ENCODE measurements at regions not wholly inside any gene's neighbourhood (a gene's known extent, or its start where the extent isn't known, plus 50 kb on each side); places are given as distances from the start of the nearest gene placed in this dataset.
"Not testable (repeated sequence)": the region's sequence is repeated elsewhere in the genome, so short reads cannot be mapped to it uniquely, and the experiment has no call there.

GRCh38 chr16:33995821-33996372, 536.5 kb downstream of the TP53TG3F start:
- not testable (repeated sequence) for H3K36me3 ChIP-seq (ENCODE audit: insufficient read depth, insufficient read length, low read length); H3K9ac ChIP-seq (ENCODE audit: insufficient read length, low read depth); H3K9me3 ChIP-seq (ENCODE audit: insufficient read depth, low read length); DNase-seq (ENCODE audit: low read depth, low spot score); H3K4me1 ChIP-seq (ENCODE audit: insufficient read depth, insufficient read length); H3K27me3 ChIP-seq (ENCODE audit: insufficient read depth, insufficient read length); H3K4me3 ChIP-seq (ENCODE audit: insufficient read length, low read depth)

- not testable (repeated sequence) for H3K4me1 ChIP-seq (ENCODE audit: insufficient read depth, insufficient read length); H3K4me3 ChIP-seq (ENCODE audit: insufficient read length, low read depth); H3K9me3 ChIP-seq (ENCODE audit: insufficient read depth, low read length); H3K36me3 ChIP-seq (ENCODE audit: insufficient read depth, insufficient read length, low read length); H3K9ac ChIP-seq (ENCODE audit: insufficient read length, low read depth); DNase-seq (ENCODE audit: low read depth, low spot score); H3K27me3 ChIP-seq (ENCODE audit: insufficient read depth, insufficient read length)
Measured at GRCh38 chr16:34001184-34001583, 541.8 kb downstream of the TP53TG3F start.

- not testable (repeated sequence) for H3K9ac ChIP-seq (ENCODE audit: insufficient read length, low read depth); H3K4me3 ChIP-seq (ENCODE audit: insufficient read length, low read depth); DNase-seq (ENCODE audit: low read depth, low spot score); H3K27me3 ChIP-seq (ENCODE audit: insufficient read depth, insufficient read length); H3K9me3 ChIP-seq (ENCODE audit: insufficient read depth, low read length); H3K4me1 ChIP-seq (ENCODE audit: insufficient read depth, insufficient read length); H3K36me3 ChIP-seq (ENCODE audit: insufficient read depth, insufficient read length, low read length)
Measured at GRCh38 chr16:34001961-34002360, 542.5 kb downstream of the TP53TG3F start.

- H3K9me3 ChIP-seq (ENCODE audit: insufficient read depth, low read length); H3K4me1 ChIP-seq (ENCODE audit: insufficient read depth, insufficient read length); H3K27me3 ChIP-seq (ENCODE audit: insufficient read depth, insufficient read length); H3K36me3 ChIP-seq (ENCODE audit: insufficient read depth, insufficient read length, low read length); DNase-seq (ENCODE audit: low read depth, low spot score); H3K9ac ChIP-seq (ENCODE audit: insufficient read length, low read depth); H3K4me3 ChIP-seq (ENCODE audit: insufficient read length, low read depth): not testable (repeated sequence)
Measured at GRCh38 chr16:34014841-34015820, 555.7 kb downstream of the TP53TG3F start.

- H3K4me3 ChIP-seq (ENCODE audit: insufficient read length, low read depth); H3K4me1 ChIP-seq (ENCODE audit: insufficient read depth, insufficient read length); H3K36me3 ChIP-seq (ENCODE audit: insufficient read depth, insufficient read length, low read length); DNase-seq (ENCODE audit: low read depth, low spot score); H3K27me3 ChIP-seq (ENCODE audit: insufficient read depth, insufficient read length); H3K9ac ChIP-seq (ENCODE audit: insufficient read length, low read depth); H3K9me3 ChIP-seq (ENCODE audit: insufficient read depth, low read length): not testable (repeated sequence)
Measured at GRCh38 chr16:34018277-34018676, 558.9 kb downstream of the TP53TG3F start.

GRCh38 chr16:34050787-34051320, 591.4 kb downstream of the TP53TG3F start:
- DNase-seq (ENCODE audit: low read depth, low spot score), result no peak
- TF ChIP-seq ZNF274 (IDR thresholded peaks at IDR 0.05; ENCODE audit: low read depth, low read length), result no peak
- TF ChIP-seq YY1 (IDR thresholded peaks at IDR 0.05; ENCODE audit: insufficient read depth, insufficient read length), result no peak
- TF ChIP-seq SUZ12 (IDR thresholded peaks at IDR 0.05; ENCODE audit: extremely low read depth, insufficient read depth, insufficient read length), result no peak
- no peaks in the 10 kb centered on the region for H3K4me1 ChIP-seq (ENCODE audit: insufficient read depth, insufficient read length)
- H3K36me3 ChIP-seq (ENCODE audit: insufficient read depth, insufficient read length, low read length), result no peaks in the 10 kb centered on the region
- no peaks in the 10 kb centered on the region for H3K9me3 ChIP-seq (ENCODE audit: insufficient read depth, low read length)
- peaks cover 33% of the 10 kb centered on the region for H3K27me3 ChIP-seq (ENCODE audit: insufficient read depth, insufficient read length)
- H3K9ac ChIP-seq (ENCODE audit: insufficient read length, low read depth), result no peak overlapping the region
- H3K4me3 ChIP-seq (ENCODE audit: insufficient read length, low read depth), result no peak overlapping the region

GRCh38 chr16:34054137-34054536, 594.7 kb downstream of the TP53TG3F start:
- Histone ChIP-seq H3K4me3 (ENCODE audit: insufficient read length, low read depth) (no peak overlapping the region), H3K4me1 (ENCODE audit: insufficient read depth, insufficient read length) (no peaks in the 10 kb centered on the region), H3K9me3 (ENCODE audit: insufficient read depth, low read length) (no peaks in the 10 kb centered on the region), H3K9ac (ENCODE audit: insufficient read length, low read depth) (no peak overlapping the region), H3K36me3 (ENCODE audit: insufficient read depth, insufficient read length, low read length) (no peaks in the 10 kb centered on the region), H3K27me3 (ENCODE audit: insufficient read depth, insufficient read length) (peaks cover 26% of the 10 kb centered on the region)
- no peak for DNase-seq (ENCODE audit: low read depth, low spot score)
- TF ChIP-seq ZNF274 (IDR thresholded peaks at IDR 0.05; ENCODE audit: low read depth, low read length), result no peak

- no peak for TF ChIP-seq ZNF274 (IDR thresholded peaks at IDR 0.05; ENCODE audit: low read depth, low read length)
- no peak for TF ChIP-seq YY1 (IDR thresholded peaks at IDR 0.05; ENCODE audit: insufficient read depth, insufficient read length)
- no peak for TF ChIP-seq SUZ12 (IDR thresholded peaks at IDR 0.05; ENCODE audit: extremely low read depth, insufficient read depth, insufficient read length)
- Histone ChIP-seq H3K27me3 (ENCODE audit: insufficient read depth, insufficient read length) (peaks cover 18% of the 10 kb centered on the region), H3K4me1 (ENCODE audit: insufficient read depth, insufficient read length) (no peaks in the 10 kb centered on the region), H3K9ac (ENCODE audit: insufficient read length, low read depth) (no peak overlapping the region), H3K36me3 (ENCODE audit: insufficient read depth, insufficient read length, low read length) (no peaks in the 10 kb centered on the region), H3K9me3 (ENCODE audit: insufficient read depth, low read length) (no peaks in the 10 kb centered on the region), H3K4me3 (ENCODE audit: insufficient read length, low read depth) (no peak overlapping the region)
- no peak for DNase-seq (ENCODE audit: low read depth, low spot score)
Measured at GRCh38 chr16:34054969-34055368, 595.6 kb downstream of the TP53TG3F start.

- not testable (repeated sequence) for H3K4me1 ChIP-seq (ENCODE audit: insufficient read depth, insufficient read length); H3K4me3 ChIP-seq (ENCODE audit: insufficient read length, low read depth); H3K27me3 ChIP-seq (ENCODE audit: insufficient read depth, insufficient read length); H3K9ac ChIP-seq (ENCODE audit: insufficient read length, low read depth); DNase-seq (ENCODE audit: low read depth, low spot score); H3K36me3 ChIP-seq (ENCODE audit: insufficient read depth, insufficient read length, low read length)
- H3K9me3 ChIP-seq (ENCODE audit: insufficient read depth, low read length), result peaks cover 44% of the 10 kb centered on the region
Measured at GRCh38 chr16:34062620-34063253, 603.3 kb downstream of the TP53TG3F start.

- peaks cover 44% of the 10 kb centered on the region for H3K9me3 ChIP-seq (ENCODE audit: insufficient read depth, low read length)
- not testable (repeated sequence) for H3K27me3 ChIP-seq (ENCODE audit: insufficient read depth, insufficient read length); DNase-seq (ENCODE audit: low read depth, low spot score); H3K36me3 ChIP-seq (ENCODE audit: insufficient read depth, insufficient read length, low read length); H3K4me3 ChIP-seq (ENCODE audit: insufficient read length, low read depth); H3K9ac ChIP-seq (ENCODE audit: insufficient read length, low read depth); H3K4me1 ChIP-seq (ENCODE audit: insufficient read depth, insufficient read length)
Measured at GRCh38 chr16:34063498-34064157, 604.2 kb downstream of the TP53TG3F start.

All from NT2/D1 (cell line).